Astrocyte of the spinal cord (primary cell): ENCODE measurements at regions not wholly inside any gene's neighbourhood (a gene's known extent, or its start where the extent isn't known, plus 50 kb on each side); places are given as distances from the start of the nearest gene placed in this dataset.
"Not testable (repeated sequence)": the region's sequence is repeated elsewhere in the genome, so short reads cannot be mapped to it uniquely, and the experiment has no call there.

ENCODE experiments used
- DNase-seq: peaks from one replicate; pipeline ENCODE4 v3.0.0; 2011; ENCODE audit warnings: low read depth, low spot score
- H3K4me3 ChIP-seq: 2 replicates; pipeline ENCODE4 v1.5.1; 2011; ENCODE audit warnings: low read depth, mild to moderate bottlenecking, low read length, moderate library complexity
- CTCF ChIP-seq: IDR thresholded peaks from 2 replicates; pipeline ENCODE4 v1.5.1; 2012; ENCODE audit warnings: low read depth, mild to moderate bottlenecking, low read length, inconsistent platforms
- in situ Hi-C: cut with HindIII; loops from 2 replicates; pipeline ENCODE4 v1.10.0; 2017; ENCODE audit warnings: low sequenced_read_pairs

- DNase-seq, in situ Hi-C loops, H3K4me3 ChIP-seq: not testable (repeated sequence)
Observed at GRCh38 chr2:131711268-131711667, 183.6 kb downstream of the CCDC74A start.

GRCh38 chr2:131717907-131718306 is 190.2 kb downstream of the CCDC74A start:
- H3K4me3 ChIP-seq, DNase-seq, in situ Hi-C loops: not testable (repeated sequence)

- DNase-seq, H3K4me3 ChIP-seq, in situ Hi-C loops: not testable (repeated sequence)
Observed at GRCh38 chr2:131721163-131721562, 193.5 kb downstream of the CCDC74A start.

GRCh38 chr2:131722256-131722655 is 194.6 kb downstream of the CCDC74A start:
- DNase-seq, in situ Hi-C loops, H3K4me3 ChIP-seq: not testable (repeated sequence)

GRCh38 chr2:131724019-131724418 is 196.3 kb downstream of the CCDC74A start:
- in situ Hi-C loops: no loop called here
- H3K4me3 ChIP-seq: no peak overlapping the region
- DNase-seq: no peak
- TF ChIP-seq CTCF: no peak

GRCh38 chr2:131728451-131728850 is 200.8 kb downstream of the CCDC74A start:
- DNase-seq: peak; percentile 9
- H3K4me3 ChIP-seq, in situ Hi-C loops: not testable (repeated sequence)

- in situ Hi-C loops, H3K4me3 ChIP-seq, DNase-seq: not testable (repeated sequence)
Observed at GRCh38 chr2:131733530-131733929, 205.8 kb downstream of the CCDC74A start.

- in situ Hi-C loops, H3K4me3 ChIP-seq: not testable (repeated sequence)
Observed at GRCh38 chr2:131736406-131736805, 208.7 kb downstream of the CCDC74A start.

GRCh38 chr2:131738533-131738932 is 210.8 kb downstream of the CCDC74A start:
- in situ Hi-C loops, DNase-seq, H3K4me3 ChIP-seq: not testable (repeated sequence)

More at GRCh38 chr2:131736406-131736805, 208.7 kb downstream of the CCDC74A start:
- DNase-seq: not testable (repeated sequence)

- H3K4me3 ChIP-seq, in situ Hi-C loops, DNase-seq: not testable (repeated sequence)
Observed at GRCh38 chr2:131738996-131739434, 211.3 kb downstream of the CCDC74A start.

- H3K4me3 ChIP-seq: no peak overlapping the region
- TF ChIP-seq CTCF: no peak
- DNase-seq: no peak
- in situ Hi-C loops: no loop called here
Observed at GRCh38 chr2:131753640-131754561, 226.2 kb downstream of the CCDC74A start.
